DMS 273 (cell line): ENCODE measurements at regions not wholly inside any gene's neighbourhood (a gene's known extent, or its start where the extent isn't known, plus 50 kb on each side); places are given as distances from the start of the nearest gene placed in this dataset.

ENCODE experiments used
- DNase-seq: peaks from one replicate; lab custom pipeline; 2025; ENCODE audit not compliant: unreplicated experiment; lab: John Stamatoyannopoulos, UW

- DNase-seq: no peak
These were observed 523.3 kb upstream of the RGS18 start for GRCh38 chr1:191634801-191635508.

- no peak for DNase-seq
These were observed 521.9 kb upstream of the RGS18 start for GRCh38 chr1:191636345-191636744.

- no peak for DNase-seq
These were observed 516.6 kb upstream of the RGS18 start for GRCh38 chr1:191641420-191642260.

GRCh38 chr1:191643060-191643459 is 515.2 kb upstream of the RGS18 start:
- DNase-seq: no peak

- no peak for DNase-seq
These were observed 509.3 kb upstream of the RGS18 start for GRCh38 chr1:191648939-191649338.

GRCh38 chr1:191662051-191662450 is 496.2 kb upstream of the RGS18 start:
- DNase-seq: no peak

GRCh38 chr1:191662746-191663145 is 495.5 kb upstream of the RGS18 start:
- no peak for DNase-seq

GRCh38 chr1:191668525-191668924 is 489.7 kb upstream of the RGS18 start:
- no peak for DNase-seq

- no peak for DNase-seq
These were observed 488.6 kb upstream of the RGS18 start for GRCh38 chr1:191669629-191670028.

GRCh38 chr1:191671236-191671635 is 487.0 kb upstream of the RGS18 start:
- DNase-seq: no peak

GRCh38 chr1:191674626-191675179 is 483.6 kb upstream of the RGS18 start:
- no peak for DNase-seq

GRCh38 chr1:191675856-191676783 is 482.1 kb upstream of the RGS18 start:
- DNase-seq: no peak

GRCh38 chr1:191685669-191686068 is 472.6 kb upstream of the RGS18 start:
- DNase-seq: no peak

- no peak for DNase-seq
These were observed 470.5 kb upstream of the RGS18 start for GRCh38 chr1:191687721-191688120.

- no peak for DNase-seq
These were observed 467.3 kb upstream of the RGS18 start for GRCh38 chr1:191690931-191691330.

GRCh38 chr1:191693797-191694196 is 464.5 kb upstream of the RGS18 start:
- no peak for DNase-seq

GRCh38 chr1:191695865-191696264 is 462.4 kb upstream of the RGS18 start:
- no peak for DNase-seq

GRCh38 chr1:191696354-191696753 is 461.9 kb upstream of the RGS18 start:
- DNase-seq: no peak

GRCh38 chr1:191697556-191697955 is 460.7 kb upstream of the RGS18 start:
- DNase-seq: no peak

GRCh38 chr1:191698246-191698645 is 460.0 kb upstream of the RGS18 start:
- no peak for DNase-seq

- DNase-seq: no peak
These were observed 458.9 kb upstream of the RGS18 start for GRCh38 chr1:191699343-191699742.
